ENCODE measurements at regions not wholly inside any gene's neighbourhood (a gene's known extent, or its start where the extent isn't known, plus 50 kb on each side); places are given as distances from the start of the nearest gene placed in this dataset.

- FAIRE-seq (no peak), DNase-seq (ENCODE audit: low read depth in 1 of 2, low spot score in 1 of 2) (no peak), ATAC-seq (no peak)
- no peak overlapping the region for H3K27ac ChIP-seq
- H3K4me1 ChIP-seq = no peaks in the 10 kb centered on the region
- H3K9me3 ChIP-seq = no peaks in the 10 kb centered on the region
- ChIA-PET CTCF (no interaction called here), POLR2A (no interaction called here)
- H3K4me3 ChIP-seq = no peak overlapping the region
- no peak for TF ChIP-seq MAZ (IDR thresholded peaks at IDR 0.05; ENCODE audit: borderline replicate concordance, low read depth, low read length)
- no peak for TF ChIP-seq MAFK (IDR thresholded peaks at IDR 0.05; ENCODE audit: partially characterized antibody)
- WGBS (ENCODE audit: missing lambda C conversion rate) = 4% methylated on average over 3 of the region's 3 CpGs
- H3K4me2 ChIP-seq = no peak overlapping the region
Observed at GRCh38 chr4:148883891-148884290, 441.7 kb upstream of the NR3C2 start.

- Histone ChIP-seq H3K4me2 (no peak overlapping the region), H3K27ac (no peak overlapping the region), H3K4me3 (no peak overlapping the region), H3K4me1 (no peaks in the 10 kb centered on the region), H3K9me3 (no peaks in the 10 kb centered on the region)
- no peak for TF ChIP-seq JUN (IDR thresholded peaks at IDR 0.05)
- ATAC-seq = no peak
- CTCF ChIA-PET = no interaction called here
- DNase-seq (ENCODE audit: low read depth in 1 of 2, low spot score in 1 of 2) = no peak
- POLR2A ChIA-PET = no interaction called here
- WGBS (ENCODE audit: missing lambda C conversion rate) = 0% methylated on average over 1 of the region's 1 CpG
- FAIRE-seq = no peak
Observed at GRCh38 chr4:148883435-148883834, 441.2 kb upstream of the NR3C2 start.

- Histone ChIP-seq H3K9me3 (no peaks in the 10 kb centered on the region), H3K4me3 (no peak overlapping the region), H3K4me1 (no peaks in the 10 kb centered on the region), H3K27ac (no peak overlapping the region), H3K4me2 (no peak overlapping the region)
- no peak for TF ChIP-seq CHD2 (IDR thresholded peaks at IDR 0.05; ENCODE audit: low read length, partially characterized antibody)
- no peak for TF ChIP-seq ATOH8 (CRISPR knock-in tag; IDR thresholded peaks at IDR 0.05; ENCODE audit: low read depth)
- ATAC-seq (no peak), FAIRE-seq (no peak), DNase-seq (ENCODE audit: low read depth in 1 of 2, low spot score in 1 of 2) (no peak)
- ChIA-PET POLR2A (no interaction called here), CTCF (no interaction called here)
- 54% methylated on average over 5 of the region's 5 CpGs for WGBS (ENCODE audit: missing lambda C conversion rate)
Observed at GRCh38 chr4:148881860-148882643, 439.8 kb upstream of the NR3C2 start.

- Histone ChIP-seq H3K27ac (no peak overlapping the region), H3K4me1 (no peaks in the 10 kb centered on the region), H3K9me3 (no peaks in the 10 kb centered on the region), H3K4me3 (no peak overlapping the region), H3K4me2 (no peak overlapping the region)
- DNase-seq (ENCODE audit: low read depth in 1 of 2, low spot score in 1 of 2) = no peak
- no peak for FAIRE-seq
- 2% methylated on average over 2 of the region's 2 CpGs for WGBS (ENCODE audit: missing lambda C conversion rate)
- ChIA-PET POLR2A (no interaction called here), CTCF (no interaction called here)
- TF ChIP-seq CTCF (IDR thresholded peaks at IDR 0.05) = no peak
- no peak for TF ChIP-seq BCL3 (IDR thresholded peaks at IDR 0.05)
- TF ChIP-seq EHF (CRISPR knock-in tag; IDR thresholded peaks at IDR 0.05) = no peak
- TF ChIP-seq E2F6 (IDR thresholded peaks at IDR 0.05; ENCODE audit: borderline replicate concordance, low read depth) = no peak
- TF ChIP-seq ATOH8 (CRISPR knock-in tag; IDR thresholded peaks at IDR 0.05; ENCODE audit: low read depth) = no peak
- TF ChIP-seq ZC3H11A (IDR thresholded peaks at IDR 0.05) = no peak
- TF ChIP-seq ZNF302 (CRISPR knock-in tag; IDR thresholded peaks at IDR 0.05) = no peak
- TF ChIP-seq NPAS2 (CRISPR knock-in tag; IDR thresholded peaks at IDR 0.05; ENCODE audit: borderline replicate concordance) = no peak
- TF ChIP-seq GATA3 (IDR thresholded peaks at IDR 0.05; ENCODE audit: borderline replicate concordance) = no peak
- TF ChIP-seq FOSB (CRISPR knock-in tag; IDR thresholded peaks at IDR 0.05) = no peak
- TF ChIP-seq RNF2 (IDR thresholded peaks at IDR 0.05; ENCODE audit: borderline replicate concordance, low read depth) = no peak
- TF ChIP-seq RARB (CRISPR knock-in tag; IDR thresholded peaks at IDR 0.05) = no peak
- TF ChIP-seq MAFK (IDR thresholded peaks at IDR 0.05; ENCODE audit: partially characterized antibody) = no peak
- no peak for TF ChIP-seq CBX8 (IDR thresholded peaks at IDR 0.05)
- TF ChIP-seq MAX (IDR thresholded peaks at IDR 0.05) = no peak
- TF ChIP-seq MAZ (IDR thresholded peaks at IDR 0.05; ENCODE audit: borderline replicate concordance, low read depth, low read length) = no peak
- TF ChIP-seq KDM1A (IDR thresholded peaks at IDR 0.05; ENCODE audit: low read depth) = no peak
- no peak for TF ChIP-seq HOXB5 (CRISPR knock-in tag; IDR thresholded peaks at IDR 0.05)
- TF ChIP-seq PHF8 (IDR thresholded peaks at IDR 0.05; ENCODE audit: borderline replicate concordance, low read depth) = no peak
- TF ChIP-seq HES2 (IDR thresholded peaks at IDR 0.05) = no peak
- no peak for ATAC-seq
Observed at GRCh38 chr4:148874331-148874730, 432.1 kb upstream of the NR3C2 start.
